ENCODE measurements at regions not wholly inside any gene's neighbourhood (a gene's known extent, or its start where the extent isn't known, plus 50 kb on each side); places are given as distances from the start of the nearest gene placed in this dataset.

- no peak for DNase-seq (ENCODE audit: low read depth)
- no peak for TF ChIP-seq CTCF (IDR thresholded peaks at IDR 0.05; ENCODE audit: insufficient read depth, low read depth, low read length)
- no peak overlapping the region for H3K4me3 ChIP-seq (ENCODE audit: low read depth, low read length)
Measured at GRCh38 chr18:65346086-65346485, 404.7 kb upstream of the CDH7 start.

GRCh38 chr18:65343571-65343970 is 407.2 kb upstream of the CDH7 start:
- H3K4me3 ChIP-seq (ENCODE audit: low read depth, low read length), result no peak overlapping the region
- DNase-seq (ENCODE audit: low read depth), result no peak
- no peak for TF ChIP-seq CTCF (IDR thresholded peaks at IDR 0.05; ENCODE audit: insufficient read depth, low read depth, low read length)

GRCh38 chr18:65336411-65336810 is 414.4 kb upstream of the CDH7 start:
- TF ChIP-seq CTCF (IDR thresholded peaks at IDR 0.05; ENCODE audit: insufficient read depth, low read depth, low read length), result no peak
- no peak for DNase-seq (ENCODE audit: low read depth)
- no peak overlapping the region for H3K4me3 ChIP-seq (ENCODE audit: low read depth, low read length)

- TF ChIP-seq CTCF (IDR thresholded peaks at IDR 0.05; ENCODE audit: insufficient read depth, low read depth, low read length), result no peak
- no peak for DNase-seq (ENCODE audit: low read depth)
- no peak overlapping the region for H3K4me3 ChIP-seq (ENCODE audit: low read depth, low read length)
Measured at GRCh38 chr18:65329010-65329409, 421.8 kb upstream of the CDH7 start.

- no peak for TF ChIP-seq CTCF (IDR thresholded peaks at IDR 0.05; ENCODE audit: insufficient read depth, low read depth, low read length)
- H3K4me3 ChIP-seq (ENCODE audit: low read depth, low read length), result no peak overlapping the region
- DNase-seq (ENCODE audit: low read depth), result no peak
Measured at GRCh38 chr18:65326805-65327204, 424.0 kb upstream of the CDH7 start.

GRCh38 chr18:65322895-65323294 is 427.9 kb upstream of the CDH7 start:
- no peak overlapping the region for H3K4me3 ChIP-seq (ENCODE audit: low read depth, low read length)
- TF ChIP-seq CTCF (IDR thresholded peaks at IDR 0.05; ENCODE audit: insufficient read depth, low read depth, low read length), result no peak
- DNase-seq (ENCODE audit: low read depth), result no peak

GRCh38 chr18:65298422-65298821 is 452.4 kb upstream of the CDH7 start:
- H3K4me3 ChIP-seq (ENCODE audit: low read depth, low read length), result no peak overlapping the region
- no peak for DNase-seq (ENCODE audit: low read depth)
- no peak for TF ChIP-seq CTCF (IDR thresholded peaks at IDR 0.05; ENCODE audit: insufficient read depth, low read depth, low read length)

Data from fibroblast of villous mesenchyme (primary cell).